ENCODE measurements at regions not wholly inside any gene's neighbourhood (a gene's known extent, or its start where the extent isn't known, plus 50 kb on each side); places are given as distances from the start of the nearest gene placed in this dataset.

GRCh38 chr2:189247276-189247675 is 67.7 kb upstream of the COL5A2 start:
- Histone ChIP-seq H4K20me1 (ENCODE audit: insufficient read depth, poor library complexity, severe bottlenecking) (no peaks in the 10 kb centered on the region), H3K27ac (no peak overlapping the region), H3K4me1 (ENCODE audit: insufficient read depth) (no peaks in the 10 kb centered on the region), H3K9me3 (ENCODE audit: low read depth) (no peaks in the 10 kb centered on the region), H3K36me3 (replicated peaks; ENCODE audit: insufficient read depth, low read depth) (no peaks in the 10 kb centered on the region), H3K4me2 (no peak overlapping the region), H3K4me3 (no peak overlapping the region), H3K79me2 (no peaks in the 10 kb centered on the region), H3K9me2 (replicated peaks; ENCODE audit: insufficient read depth) (no peaks in the 10 kb centered on the region), H2AFZ (no peak overlapping the region), H3K27me3 (no peaks in the 10 kb centered on the region)
- DNase-seq (ENCODE audit: low spot score): no peak
- 93% methylated on average over 1 of the region's 1 CpG for WGBS (ENCODE audit: low lambda C conversion rate, missing lambda C conversion rate)
- TF ChIP-seq EZH2phosphoT487 (IDR thresholded peaks at IDR 0.05; ENCODE audit: low read depth, severe bottlenecking, unreplicated experiment) (no peak), EZH2 (IDR thresholded peaks at IDR 0.05; ENCODE audit: borderline replicate concordance) (no peak), CTCF (IDR thresholded peaks at IDR 0.05; ENCODE audit: poor library complexity) (no peak)

- no peak for DNase-seq (ENCODE audit: low spot score)
- Histone ChIP-seq H2AFZ (no peak overlapping the region), H3K9me2 (replicated peaks; ENCODE audit: insufficient read depth) (no peaks in the 10 kb centered on the region), H3K27ac (no peak overlapping the region), H3K4me3 (no peak overlapping the region), H3K4me1 (ENCODE audit: insufficient read depth) (no peaks in the 10 kb centered on the region), H3K9me3 (ENCODE audit: low read depth) (no peaks in the 10 kb centered on the region), H3K4me2 (no peak overlapping the region), H3K36me3 (replicated peaks; ENCODE audit: insufficient read depth, low read depth) (no peaks in the 10 kb centered on the region), H3K79me2 (no peaks in the 10 kb centered on the region), H3K27me3 (no peaks in the 10 kb centered on the region), H4K20me1 (ENCODE audit: insufficient read depth, poor library complexity, severe bottlenecking) (no peaks in the 10 kb centered on the region)
- TF ChIP-seq CTCF (IDR thresholded peaks at IDR 0.05; ENCODE audit: poor library complexity) (no peak), EZH2phosphoT487 (IDR thresholded peaks at IDR 0.05; ENCODE audit: low read depth, severe bottlenecking, unreplicated experiment) (no peak), EZH2 (IDR thresholded peaks at IDR 0.05; ENCODE audit: borderline replicate concordance) (no peak)
- 68% methylated on average over 1 of the region's 1 CpG for WGBS (ENCODE audit: low lambda C conversion rate, missing lambda C conversion rate)
These were observed 68.6 kb upstream of the COL5A2 start for GRCh38 chr2:189248141-189248540.

GRCh38 chr2:189249171-189249570 is 69.6 kb upstream of the COL5A2 start:
- no peaks in the 10 kb centered on the region for H3K27me3 ChIP-seq
- H3K9me3 ChIP-seq (ENCODE audit: low read depth): no peaks in the 10 kb centered on the region
- no peak overlapping the region for H2AFZ ChIP-seq
- peaks cover 8% of the 10 kb centered on the region for H3K4me1 ChIP-seq (ENCODE audit: insufficient read depth)
- DNase-seq (ENCODE audit: low spot score): no peak
- H3K27ac ChIP-seq: no peak overlapping the region
- no peaks in the 10 kb centered on the region for H3K79me2 ChIP-seq
- H3K36me3 ChIP-seq (replicated peaks; ENCODE audit: insufficient read depth, low read depth): no peaks in the 10 kb centered on the region
- TF ChIP-seq CTCF (IDR thresholded peaks at IDR 0.05; ENCODE audit: poor library complexity) (no peak), EZH2 (IDR thresholded peaks at IDR 0.05; ENCODE audit: borderline replicate concordance) (no peak), EZH2phosphoT487 (IDR thresholded peaks at IDR 0.05; ENCODE audit: low read depth, severe bottlenecking, unreplicated experiment) (no peak)
- H3K9me2 ChIP-seq (replicated peaks; ENCODE audit: insufficient read depth): no peaks in the 10 kb centered on the region
- H3K4me3 ChIP-seq: no peak overlapping the region
- no peaks in the 10 kb centered on the region for H4K20me1 ChIP-seq (ENCODE audit: insufficient read depth, poor library complexity, severe bottlenecking)
- no peak overlapping the region for H3K4me2 ChIP-seq

GRCh38 chr2:189249901-189250300 is 70.3 kb upstream of the COL5A2 start:
- DNase-seq (ENCODE audit: low spot score): no peak
- no peak overlapping the region for H3K4me2 ChIP-seq
- H3K79me2 ChIP-seq: no peaks in the 10 kb centered on the region
- H3K9me2 ChIP-seq (replicated peaks; ENCODE audit: insufficient read depth): no peaks in the 10 kb centered on the region
- 89% methylated on average over 5 of the region's 5 CpGs for WGBS (ENCODE audit: low lambda C conversion rate, missing lambda C conversion rate)
- TF ChIP-seq EZH2phosphoT487 (IDR thresholded peaks at IDR 0.05; ENCODE audit: low read depth, severe bottlenecking, unreplicated experiment) (no peak), CTCF (IDR thresholded peaks at IDR 0.05; ENCODE audit: poor library complexity) (no peak), EZH2 (IDR thresholded peaks at IDR 0.05; ENCODE audit: borderline replicate concordance) (no peak)
- no peak overlapping the region for H3K4me3 ChIP-seq
- H3K9me3 ChIP-seq (ENCODE audit: low read depth): no peaks in the 10 kb centered on the region
- no peak overlapping the region for H2AFZ ChIP-seq
- H3K27me3 ChIP-seq: no peaks in the 10 kb centered on the region
- H3K27ac ChIP-seq: no peak overlapping the region
- H3K36me3 ChIP-seq (replicated peaks; ENCODE audit: insufficient read depth, low read depth): no peaks in the 10 kb centered on the region
- H4K20me1 ChIP-seq (ENCODE audit: insufficient read depth, poor library complexity, severe bottlenecking): no peaks in the 10 kb centered on the region
- peaks cover 16% of the 10 kb centered on the region for H3K4me1 ChIP-seq (ENCODE audit: insufficient read depth)
